Progenitor cell of endocrine pancreas (in vitro differentiated cells): ENCODE measurements at regions not wholly inside any gene's neighbourhood (a gene's known extent, or its start where the extent isn't known, plus 50 kb on each side); places are given as distances from the start of the nearest gene placed in this dataset.

Experiments used
- DNase-seq: peaks from one replicate; pipeline ENCODE4 v3.0.0; 2021; ENCODE audit warnings: low spot score; ENCODE audit not compliant: unreplicated experiment
- H3K27ac Mint-ChIP-seq: 2 replicates; pipeline ENCODE4 v1.8.0; 2021; ENCODE audit warnings: mild to moderate bottlenecking, moderate library complexity, mixed read lengths
- H3K27me3 Mint-ChIP-seq: 2 replicates; pipeline ENCODE4 v1.8.0; 2021; ENCODE audit warnings: mixed read lengths
- H3K36me3 Mint-ChIP-seq: 2 replicates; pipeline ENCODE4 v1.8.0; 2022; ENCODE audit warnings: mixed read lengths; ENCODE audit not compliant: insufficient read depth
- H3K4me1 Mint-ChIP-seq: 2 replicates; pipeline ENCODE4 v1.8.0; 2021; ENCODE audit warnings: low read depth, mixed read lengths
- H3K4me3 Mint-ChIP-seq: 2 replicates; pipeline ENCODE4 v1.8.0; 2021; ENCODE audit warnings: low read depth, mild to moderate bottlenecking, moderate library complexity, mixed read lengths
- H3K9me3 Mint-ChIP-seq: 2 replicates; pipeline ENCODE4 v1.8.0; 2021; ENCODE audit warnings: low read depth, mixed read lengths
- CTCF ChIP-seq: fragments of 200-600 bp; sonication (generic); IDR thresholded peaks from one replicate; pipeline ENCODE4 v1.5.0; 2021; ENCODE audit warnings: antibody characterized with exemption, mild to moderate bottlenecking; ENCODE audit not compliant: unreplicated experiment

GRCh38 chr16:17585449-17586074 lies 114.8 kb upstream of the XYLT1 start:
- Mint-ChIP-seq H3K4me1 (no peaks in the 10 kb centered on the region), H3K4me3 (no peak overlapping the region), H3K27ac (no peak overlapping the region), H3K9me3 (peaks cover 13% of the 10 kb centered on the region), H3K36me3 (no peaks in the 10 kb centered on the region), H3K27me3 (peaks cover 16% of the 10 kb centered on the region)
- TF ChIP-seq CTCF = no peak
- no peak for DNase-seq

GRCh38 chr16:17578981-17579874 lies 108.5 kb upstream of the XYLT1 start:
- H3K4me1 Mint-ChIP-seq = no peaks in the 10 kb centered on the region
- H3K4me3 Mint-ChIP-seq = no peak overlapping the region
- H3K27ac Mint-ChIP-seq = no peak overlapping the region
- no peaks in the 10 kb centered on the region for H3K36me3 Mint-ChIP-seq
- DNase-seq = peak; percentile 65
- H3K27me3 Mint-ChIP-seq = peaks cover 2% of the 10 kb centered on the region
- peaks cover 12% of the 10 kb centered on the region for H3K9me3 Mint-ChIP-seq
- TF ChIP-seq CTCF = peak; percentile 85

GRCh38 chr16:17574256-17574655 lies 103.5 kb upstream of the XYLT1 start:
- Mint-ChIP-seq H3K4me1 (no peaks in the 10 kb centered on the region), H3K27me3 (peaks cover 3% of the 10 kb centered on the region), H3K36me3 (no peaks in the 10 kb centered on the region), H3K4me3 (no peak overlapping the region), H3K9me3 (no peaks in the 10 kb centered on the region), H3K27ac (no peak overlapping the region)
- TF ChIP-seq CTCF = no peak
- DNase-seq = no peak

GRCh38 chr16:17572145-17572544 lies 101.4 kb upstream of the XYLT1 start:
- no peaks in the 10 kb centered on the region for H3K9me3 Mint-ChIP-seq
- H3K27ac Mint-ChIP-seq = no peak overlapping the region
- no peaks in the 10 kb centered on the region for H3K4me1 Mint-ChIP-seq
- no peak overlapping the region for H3K4me3 Mint-ChIP-seq
- peaks cover 3% of the 10 kb centered on the region for H3K27me3 Mint-ChIP-seq
- no peaks in the 10 kb centered on the region for H3K36me3 Mint-ChIP-seq
- TF ChIP-seq CTCF = no peak
- no peak for DNase-seq

- Mint-ChIP-seq H3K27ac (no peak overlapping the region), H3K36me3 (no peaks in the 10 kb centered on the region)
- DNase-seq = no peak
Observed at GRCh38 chr16:17571499-17572093, 100.8 kb upstream of the XYLT1 start.

More at GRCh38 chr16:17571499-17572093, 100.8 kb upstream of the XYLT1 start:
- TF ChIP-seq CTCF = no peak
- peaks cover 3% of the 10 kb centered on the region for H3K27me3 Mint-ChIP-seq
- H3K9me3 Mint-ChIP-seq = no peaks in the 10 kb centered on the region
- H3K4me3 Mint-ChIP-seq = no peak overlapping the region
- H3K4me1 Mint-ChIP-seq = no peaks in the 10 kb centered on the region
